Muscle of leg (tissue), 3 donors: ENCODE measurements at regions not wholly inside any gene's neighbourhood (a gene's known extent, or its start where the extent isn't known, plus 50 kb on each side); places are given as distances from the start of the nearest gene placed in this dataset.

ENCODE experiments used
- DNase-seq: peaks from one replicate; pipeline ENCODE4 v3.0.0; 2013
- H3K27ac ChIP-seq: one replicate; pipeline ENCODE4 v1.5.1; 2013; ENCODE audit warnings: mild to moderate bottlenecking, low read length, control low read depth
- H3K27me3 ChIP-seq: one replicate; pipeline ENCODE4 v1.6.1; 2013; ENCODE audit warnings: low read length; ENCODE audit not compliant: control insufficient read depth, insufficient read depth
- H3K36me3 ChIP-seq: one replicate; pipeline ENCODE4 v1.6.1; 2013; ENCODE audit warnings: low read length; ENCODE audit not compliant: control insufficient read depth, insufficient read depth
- H3K4me1 ChIP-seq: one replicate; pipeline ENCODE4 v1.6.1; 2013; ENCODE audit warnings: low read length; ENCODE audit not compliant: control insufficient read depth, insufficient read depth
- H3K4me3 ChIP-seq: one replicate; pipeline ENCODE4 v1.5.1; 2013; ENCODE audit warnings: low read length, control low read depth
- H3K9me3 ChIP-seq: replicated peaks from 2 replicates; pipeline ENCODE4 v1.6.1; 2013; ENCODE audit warnings: low read depth, low read length; ENCODE audit not compliant: control insufficient read depth
- WGBS: methylation state at CpG from one replicate; pipeline ENCODE4 v1.1.5; 2013; ENCODE audit warnings: missing lambda C conversion rate; ENCODE audit not compliant: insufficient coverage; 5-methylcytosine and 5-hydroxymethylcytosine counted together

DNA sequence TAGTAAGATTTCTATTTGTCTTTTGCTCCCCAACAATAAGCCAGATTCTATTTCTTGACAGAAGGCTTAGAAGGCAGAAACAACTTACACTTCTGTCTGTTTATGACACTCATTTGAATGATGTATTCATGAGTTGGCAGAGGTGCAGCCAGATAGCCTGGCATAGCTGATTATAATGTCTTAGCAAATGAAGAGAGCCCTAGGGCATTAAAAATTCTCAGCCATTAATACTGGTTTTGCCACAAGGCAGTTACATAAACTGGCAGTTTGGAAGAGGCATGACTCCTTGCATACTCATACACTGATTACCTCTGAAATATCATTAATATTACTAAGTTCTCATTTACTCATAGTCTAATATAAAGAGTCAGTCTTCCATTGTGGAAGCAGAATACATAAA, 728.5 kb upstream of the NDST4 start:
- Histone ChIP-seq H3K4me1 (no peaks in the 10 kb centered on the region), H3K27me3 (no peaks in the 10 kb centered on the region), H3K9me3 (peaks cover 2% of the 10 kb centered on the region), H3K36me3 (no peaks in the 10 kb centered on the region), H3K27ac (no peak overlapping the region), H3K4me3 (no peak overlapping the region)
- DNase-seq, result no peak

DNA sequence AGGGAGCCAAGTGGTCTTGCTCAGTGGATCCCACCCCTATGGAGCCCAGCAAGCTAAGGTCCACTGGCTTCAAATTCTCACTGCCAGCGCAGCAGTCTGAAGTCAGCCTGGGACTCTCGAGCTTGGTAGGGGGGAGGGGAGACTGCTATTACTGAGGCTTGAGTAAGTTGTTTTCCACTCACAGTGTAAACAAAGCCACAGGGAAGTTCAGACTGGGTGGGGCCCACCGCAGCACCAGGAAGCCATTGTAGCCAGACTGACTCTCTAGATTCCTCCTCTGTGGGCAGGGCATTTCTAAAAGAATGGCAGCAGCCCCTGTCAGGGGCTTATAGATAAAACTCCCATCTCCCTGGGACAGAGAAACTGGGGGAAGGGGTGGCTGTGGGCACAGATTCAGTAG, 721.0 kb upstream of the NDST4 start:
- Histone ChIP-seq H3K27ac (no peak overlapping the region), H3K27me3 (no peaks in the 10 kb centered on the region), H3K36me3 (no peaks in the 10 kb centered on the region), H3K4me1 (no peaks in the 10 kb centered on the region), H3K9me3 (peaks cover 11% of the 10 kb centered on the region), H3K4me3 (no peak overlapping the region)
- DNase-seq, result no peak
- 100% methylated on average over 2 of the region's 3 CpGs for WGBS

DNA sequence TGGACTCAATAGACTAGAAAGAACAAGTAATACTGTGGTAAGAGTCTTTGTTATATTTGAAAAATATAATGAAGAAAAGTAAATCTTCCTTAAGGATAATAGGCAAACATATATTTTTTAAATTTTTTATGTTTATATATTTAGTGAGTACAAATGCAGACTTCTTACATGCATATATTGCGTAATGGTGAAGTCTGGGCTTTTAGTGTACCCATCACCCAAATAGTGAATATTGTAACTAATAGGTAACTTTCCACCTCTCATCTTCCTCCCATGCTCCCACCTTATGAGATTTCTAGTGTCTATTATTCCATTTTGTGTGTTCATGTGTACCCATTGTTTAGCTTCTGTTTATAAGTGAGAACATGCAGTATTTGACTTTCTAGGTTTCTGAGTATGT, 711.2 kb upstream of the NDST4 start:
- H3K4me3 ChIP-seq, result no peak overlapping the region
- no peak overlapping the region for H3K27ac ChIP-seq
- DNase-seq, result no peak
- no peaks in the 10 kb centered on the region for H3K4me1 ChIP-seq
- H3K9me3 ChIP-seq, result no peaks in the 10 kb centered on the region
- no peaks in the 10 kb centered on the region for H3K27me3 ChIP-seq
- no peaks in the 10 kb centered on the region for H3K36me3 ChIP-seq
- WGBS, result no CpG with 5 or more reads among the region's 1 CpG

DNA sequence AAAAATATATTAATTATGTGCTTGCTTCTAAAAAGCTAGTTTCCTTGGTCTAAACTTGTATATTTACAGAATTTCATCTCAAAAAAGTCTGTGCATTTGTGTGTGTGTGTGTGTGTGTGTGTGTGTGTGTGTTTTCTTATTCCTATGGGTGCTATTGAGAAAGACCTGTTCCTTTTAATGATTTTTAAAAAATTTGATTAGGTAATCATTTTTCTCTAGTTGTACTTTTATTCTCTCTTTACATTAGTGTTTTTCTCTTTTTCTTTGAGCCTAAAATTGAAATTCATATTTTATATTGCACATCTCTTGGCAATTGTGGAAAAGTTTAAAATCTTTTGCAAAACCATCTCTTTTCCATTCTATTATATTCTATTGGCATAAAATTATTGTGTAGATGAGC, 690.4 kb upstream of the NDST4 start:
- no peak overlapping the region for H3K27ac ChIP-seq
- no peaks in the 10 kb centered on the region for H3K36me3 ChIP-seq
- no peaks in the 10 kb centered on the region for H3K27me3 ChIP-seq
- H3K4me1 ChIP-seq, result no peaks in the 10 kb centered on the region
- no peak overlapping the region for H3K4me3 ChIP-seq
- no peaks in the 10 kb centered on the region for H3K9me3 ChIP-seq
- no peak for DNase-seq

DNA sequence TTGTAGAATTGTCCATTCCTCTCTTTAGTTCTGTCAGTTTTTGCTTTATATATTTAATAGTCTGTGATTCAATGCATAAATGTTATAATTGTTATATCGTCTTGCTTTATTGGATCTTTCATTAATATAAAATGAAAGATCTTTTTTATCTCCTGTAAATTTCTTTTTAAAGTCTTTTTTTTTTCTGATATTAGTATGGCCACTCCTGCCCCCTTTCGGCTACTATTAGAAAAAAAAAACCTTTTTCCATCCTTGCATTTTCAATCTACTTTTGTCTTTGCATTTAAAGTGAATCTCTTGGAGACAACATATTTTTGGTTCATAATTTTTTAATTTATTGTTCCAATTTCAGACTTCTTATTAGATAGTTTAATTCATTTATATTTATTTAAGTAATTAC, 677.4 kb upstream of the NDST4 start:
- no peaks in the 10 kb centered on the region for H3K4me1 ChIP-seq
- WGBS, result no CpG with 5 or more reads among the region's 2 CpGs
- H3K36me3 ChIP-seq, result no peaks in the 10 kb centered on the region
- no peak overlapping the region for H3K27ac ChIP-seq
- no peak for DNase-seq
- no peaks in the 10 kb centered on the region for H3K27me3 ChIP-seq
- no peak overlapping the region for H3K4me3 ChIP-seq
- no peaks in the 10 kb centered on the region for H3K9me3 ChIP-seq

DNA sequence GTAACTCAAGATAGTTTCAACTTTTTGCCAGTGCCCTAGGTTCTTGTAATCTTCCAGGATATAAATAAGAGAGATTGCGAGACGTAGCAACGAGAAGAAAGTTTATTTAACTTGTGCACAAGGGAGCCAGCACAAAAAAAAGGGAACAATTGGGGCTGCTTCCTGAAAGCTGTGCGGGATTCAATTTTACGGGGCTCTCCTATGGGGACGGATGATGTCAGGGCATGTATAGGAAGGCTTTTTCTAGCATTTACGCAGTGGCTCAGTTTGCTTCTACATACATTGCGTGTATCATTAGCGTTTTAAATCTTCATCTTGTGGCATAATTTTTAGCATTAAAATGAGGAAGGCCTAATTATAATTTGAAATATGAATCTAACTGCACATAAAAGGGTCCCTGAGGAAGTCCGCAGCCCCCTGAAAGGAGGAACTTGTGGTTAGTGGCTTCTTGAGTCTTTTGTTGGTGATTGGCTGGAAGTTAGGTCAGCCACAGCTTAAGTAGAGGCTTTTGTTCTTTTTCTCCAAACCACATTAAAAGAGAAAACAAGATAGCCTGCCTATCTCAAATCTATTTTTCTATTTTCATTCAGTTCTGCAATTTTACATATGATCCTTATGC, 668.2 kb upstream of the NDST4 start:
- H3K4me3 ChIP-seq, result no peak overlapping the region
- no peaks in the 10 kb centered on the region for H3K27me3 ChIP-seq
- no peak overlapping the region for H3K27ac ChIP-seq
- peak; percentile 32 for DNase-seq
- WGBS, result 84% methylated on average over 7 of the region's 10 CpGs
- no peaks in the 10 kb centered on the region for H3K36me3 ChIP-seq
- H3K4me1 ChIP-seq, result no peaks in the 10 kb centered on the region
- H3K9me3 ChIP-seq, result no peaks in the 10 kb centered on the region

DNA sequence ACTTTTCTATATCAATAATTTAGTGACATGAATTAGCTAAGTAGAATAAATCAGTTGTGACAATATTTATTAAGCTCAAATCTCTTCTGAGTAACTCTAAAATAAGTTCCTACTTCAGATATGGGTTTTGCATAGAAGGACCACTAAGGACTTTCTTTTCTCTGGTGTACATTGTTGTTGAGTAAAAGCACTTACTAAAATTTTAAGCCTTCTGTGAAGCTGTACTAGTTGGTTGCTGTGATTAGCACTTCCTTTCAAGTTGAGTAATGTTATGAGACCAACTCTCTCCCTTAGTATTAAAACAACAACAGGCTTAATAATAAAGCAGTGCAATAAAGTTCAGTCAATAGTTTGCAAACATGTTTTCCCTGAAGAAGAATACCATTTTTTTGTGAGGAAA, 667.4 kb upstream of the NDST4 start:
- no peak overlapping the region for H3K4me3 ChIP-seq
- DNase-seq, result no peak
- no peaks in the 10 kb centered on the region for H3K4me1 ChIP-seq
- H3K36me3 ChIP-seq, result no peaks in the 10 kb centered on the region
- H3K9me3 ChIP-seq, result no peaks in the 10 kb centered on the region
- H3K27me3 ChIP-seq, result no peaks in the 10 kb centered on the region
- no peak overlapping the region for H3K27ac ChIP-seq

DNA sequence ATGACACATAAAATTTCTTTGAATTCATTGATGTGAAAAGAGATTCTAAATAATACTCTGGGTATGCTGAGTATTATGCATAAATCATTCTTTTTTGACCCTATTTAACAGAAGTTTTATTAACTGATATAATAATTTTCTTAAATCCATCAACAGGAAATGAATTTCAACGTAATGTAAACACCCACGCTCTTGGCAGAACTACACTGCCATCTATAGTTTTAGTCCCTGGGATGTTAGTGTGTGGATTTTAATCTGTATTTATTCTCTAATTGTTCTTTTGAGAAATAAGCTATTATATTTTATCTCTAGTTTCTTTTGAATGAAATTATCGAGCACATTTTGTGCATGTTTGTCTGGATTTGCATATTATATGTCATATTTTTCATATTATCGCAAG, 666.8 kb upstream of the NDST4 start:
- DNase-seq, result no peak
- Histone ChIP-seq H3K9me3 (no peaks in the 10 kb centered on the region), H3K4me3 (no peak overlapping the region), H3K36me3 (no peaks in the 10 kb centered on the region), H3K4me1 (no peaks in the 10 kb centered on the region), H3K27ac (no peak overlapping the region), H3K27me3 (no peaks in the 10 kb centered on the region)
- WGBS, result no CpG with 5 or more reads among the region's 4 CpGs

DNA sequence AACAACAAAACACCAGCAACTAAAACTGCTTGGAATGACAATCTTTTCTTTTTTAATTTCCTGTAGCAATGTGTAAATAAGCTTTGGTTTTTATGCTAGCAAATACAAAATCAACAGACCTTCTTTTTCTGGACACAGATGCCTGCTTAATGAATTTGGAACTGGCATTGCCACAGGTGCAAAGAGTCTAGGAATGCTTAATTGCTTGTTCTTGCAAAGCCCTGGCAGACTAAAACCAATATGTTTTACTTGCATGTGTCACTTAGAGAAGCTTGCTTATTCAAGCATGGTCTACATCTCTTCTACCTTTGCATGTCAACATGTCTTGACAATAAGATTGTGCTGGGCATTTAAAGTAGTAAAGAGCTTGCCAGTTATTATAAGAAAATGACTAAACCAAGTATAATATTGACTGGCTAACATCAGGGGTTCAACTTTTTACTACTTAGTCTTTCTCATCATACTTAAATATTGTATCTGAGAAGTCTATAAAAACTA, 656.7 kb upstream of the NDST4 start:
- Histone ChIP-seq H3K4me1 (no peaks in the 10 kb centered on the region), H3K27ac (no peak overlapping the region), H3K4me3 (no peak overlapping the region), H3K27me3 (no peaks in the 10 kb centered on the region), H3K36me3 (no peaks in the 10 kb centered on the region), H3K9me3 (no peaks in the 10 kb centered on the region)
- no peak for DNase-seq

DNA sequence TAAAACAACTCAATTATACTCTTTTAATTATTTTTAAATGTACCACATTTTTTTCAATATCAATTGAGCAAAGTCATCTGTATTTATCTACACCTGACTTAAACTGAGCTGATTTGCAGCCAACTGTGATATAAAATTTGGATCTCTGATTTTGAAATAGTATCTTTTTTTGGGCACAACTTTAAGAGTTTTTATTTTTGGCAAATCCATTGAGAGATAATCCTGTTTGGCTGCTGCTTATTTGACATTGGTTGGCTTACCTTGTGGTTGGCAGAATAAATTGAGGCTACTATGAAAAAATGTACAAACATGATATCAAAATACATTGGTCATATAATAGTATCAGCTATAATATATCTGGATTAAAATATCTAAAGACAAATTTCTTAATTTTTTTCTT, 656.0 kb upstream of the NDST4 start:
- Histone ChIP-seq H3K9me3 (no peaks in the 10 kb centered on the region), H3K36me3 (no peaks in the 10 kb centered on the region), H3K4me1 (no peaks in the 10 kb centered on the region), H3K27ac (no peak overlapping the region), H3K4me3 (no peak overlapping the region), H3K27me3 (no peaks in the 10 kb centered on the region)
- no peak for DNase-seq

DNA sequence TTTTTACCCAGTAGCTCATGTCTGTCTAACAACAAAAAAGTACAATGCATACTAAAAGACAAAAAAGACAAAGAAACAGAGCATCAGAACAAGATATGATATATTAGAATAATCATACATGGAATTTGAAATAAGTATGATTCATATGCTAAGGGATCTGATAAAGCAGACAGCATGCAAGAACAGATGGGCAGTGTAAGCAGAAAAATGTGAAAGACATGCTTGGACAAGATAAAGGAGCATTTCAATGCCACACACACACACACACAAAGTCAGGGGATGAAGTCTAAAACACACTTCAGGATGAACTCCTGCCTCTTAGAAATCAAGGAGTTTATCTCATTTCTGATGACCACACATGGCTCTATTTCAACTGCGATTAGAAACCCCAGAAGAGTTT, 649.6 kb upstream of the NDST4 start:
- no CpG with 5 or more reads among the region's 1 CpG for WGBS
- Histone ChIP-seq H3K9me3 (no peaks in the 10 kb centered on the region), H3K27ac (no peak overlapping the region), H3K36me3 (no peaks in the 10 kb centered on the region), H3K4me1 (no peaks in the 10 kb centered on the region), H3K27me3 (no peaks in the 10 kb centered on the region), H3K4me3 (no peak overlapping the region)
- DNase-seq, result no peak
